ENCODE measurements at regions not wholly inside any gene's neighbourhood (a gene's known extent, or its start where the extent isn't known, plus 50 kb on each side); places are given as distances from the start of the nearest gene placed in this dataset.

- ChIA-PET CTCF (no interaction called here), POLR2A (no interaction called here)
- no peak for TF ChIP-seq CTCF (IDR thresholded peaks at IDR 0.05; ENCODE audit: control extremely low read depth, extremely low read depth, low read depth, missing control alignments)
- no peak for DNase-seq (ENCODE audit: extremely low spot score)
These were observed 419.4 kb downstream of the C6orf118 start for GRCh38 chr6:164889980-164890379.

- ChIA-PET CTCF (no interaction called here), POLR2A (no interaction called here)
- DNase-seq (ENCODE audit: extremely low spot score): no peak
- TF ChIP-seq CTCF (IDR thresholded peaks at IDR 0.05; ENCODE audit: control extremely low read depth, extremely low read depth, low read depth, missing control alignments): no peak
These were observed 421.7 kb downstream of the C6orf118 start for GRCh38 chr6:164887660-164888059.

GRCh38 chr6:164882236-164882635 is 427.2 kb downstream of the C6orf118 start:
- no peak for DNase-seq (ENCODE audit: extremely low spot score)
- POLR2A ChIA-PET: no interaction called here
- CTCF ChIA-PET: no interaction called here
- no peak for TF ChIP-seq CTCF (IDR thresholded peaks at IDR 0.05; ENCODE audit: control extremely low read depth, extremely low read depth, low read depth, missing control alignments)

GRCh38 chr6:164871783-164872182 is 437.6 kb downstream of the C6orf118 start:
- no peak for TF ChIP-seq CTCF (IDR thresholded peaks at IDR 0.05; ENCODE audit: control extremely low read depth, extremely low read depth, low read depth, missing control alignments)
- ChIA-PET POLR2A (no interaction called here), CTCF (no interaction called here)
- no peak for DNase-seq (ENCODE audit: extremely low spot score)

GRCh38 chr6:164870164-164870563 is 439.2 kb downstream of the C6orf118 start:
- no peak for TF ChIP-seq CTCF (IDR thresholded peaks at IDR 0.05; ENCODE audit: control extremely low read depth, extremely low read depth, low read depth, missing control alignments)
- CTCF ChIA-PET: interaction anchor here (1.3 kb wide), 2 partner anchors 9 to 58 kb away, joined by 3 to 5 read pairs; no protein-coding TSS in a partner anchor
- POLR2A ChIA-PET: no interaction called here
- no peak for DNase-seq (ENCODE audit: extremely low spot score)

- no peak for DNase-seq (ENCODE audit: extremely low spot score)
- ChIA-PET POLR2A (no interaction called here), CTCF (no interaction called here)
- TF ChIP-seq CTCF (IDR thresholded peaks at IDR 0.05; ENCODE audit: control extremely low read depth, extremely low read depth, low read depth, missing control alignments): no peak
These were observed 447.4 kb downstream of the C6orf118 start for GRCh38 chr6:164861967-164862366.

- TF ChIP-seq CTCF (IDR thresholded peaks at IDR 0.05; ENCODE audit: control extremely low read depth, extremely low read depth, low read depth, missing control alignments): no peak
- CTCF ChIA-PET: no interaction called here
- POLR2A ChIA-PET: no interaction called here
- DNase-seq (ENCODE audit: extremely low spot score): no peak
These were observed 449.6 kb downstream of the C6orf118 start for GRCh38 chr6:164859816-164860215.

All from GM10248 (cell line).